ENCODE measurements at regions not wholly inside any gene's neighbourhood (a gene's known extent, or its start where the extent isn't known, plus 50 kb on each side); places are given as distances from the start of the nearest gene placed in this dataset.

GRCh38 chr2:134074619-134075018, 179.3 kb upstream of the MGAT5 start:
- no peak for TF ChIP-seq CTCF (conservative IDR thresholded peaks at IDR 0.05; ENCODE audit: low read length)
- TF ChIP-seq EZH2phosphoT487 (IDR thresholded peaks at IDR 0.05; ENCODE audit: borderline replicate concordance), result no peak

Measured in Loucy (cell line).